Astrocyte (in vitro differentiated cells and primary cell): ENCODE measurements at regions not wholly inside any gene's neighbourhood (a gene's known extent, or its start where the extent isn't known, plus 50 kb on each side); places are given as distances from the start of the nearest gene placed in this dataset.

Experiments used
- DNase-seq: peaks from one replicate; pipeline ENCODE4 v3.0.0-alpha.2; 2010; ENCODE audit warnings: low read depth
- FAIRE-seq: peaks from 2 replicates; lab custom pipeline; 2011; peaks lifted over from hg19 to GRCh38; lab: Jason Lieb, UNC
- H2AFZ ChIP-seq: 2 replicates; pipeline ENCODE4 v1.6.0; 2012; ENCODE audit warnings: low read depth, low read length, inconsistent platforms
- H3K27ac ChIP-seq: 2 replicates; pipeline ENCODE4 v1.5.1; 2011; ENCODE audit warnings: low read depth, low read length, inconsistent platforms
- H3K27me3 ChIP-seq: 2 replicates; pipeline ENCODE4 v1.6.0; 2011; ENCODE audit warnings: low read length, inconsistent platforms; ENCODE audit not compliant: insufficient read depth
- H3K36me3 ChIP-seq: 2 replicates; pipeline ENCODE4 v1.5.1; 2011; ENCODE audit warnings: low read length, inconsistent platforms; ENCODE audit not compliant: insufficient read depth
- H3K4me1 ChIP-seq: 2 replicates; pipeline ENCODE4 v1.5.1; 2011; ENCODE audit warnings: low read length, inconsistent platforms; ENCODE audit not compliant: insufficient read depth
- H3K4me2 ChIP-seq: 2 replicates; pipeline ENCODE4 v1.6.0; 2012; ENCODE audit warnings: low read length, inconsistent platforms
- H3K4me3 ChIP-seq: 2 replicates; pipeline ENCODE4 v1.5.1; 2011; ENCODE audit warnings: low read depth, mild to moderate bottlenecking, low read length, inconsistent platforms; ENCODE audit not compliant: insufficient read depth
- H3K79me2 ChIP-seq: 2 replicates; pipeline ENCODE4 v1.6.0; 2012; ENCODE audit warnings: mild to moderate bottlenecking, low read length, inconsistent platforms; ENCODE audit not compliant: insufficient read depth
- H3K9ac ChIP-seq: 2 replicates; pipeline ENCODE4 v1.6.0; 2012; ENCODE audit warnings: mild to moderate bottlenecking, low read length, inconsistent platforms
- H3K9me3 ChIP-seq: 2 replicates; pipeline ENCODE4 v1.5.1; 2012; ENCODE audit warnings: low read depth, mild to moderate bottlenecking, low read length, inconsistent platforms; ENCODE audit not compliant: insufficient read depth
- H4K20me1 ChIP-seq: 2 replicates; pipeline ENCODE4 v1.6.0; 2012; ENCODE audit warnings: low read length, inconsistent platforms; ENCODE audit not compliant: insufficient read depth
- H3K27ac Mint-ChIP-seq: one replicate; pipeline ENCODE4 v1.8.0; 2021; ENCODE audit warnings: mild to moderate bottlenecking, mixed read lengths; ENCODE audit not compliant: unreplicated experiment
- H3K27me3 Mint-ChIP-seq: one replicate; pipeline ENCODE4 v1.8.0; 2021; ENCODE audit warnings: low read depth, mixed read lengths; ENCODE audit not compliant: unreplicated experiment
- H3K36me3 Mint-ChIP-seq: one replicate; pipeline ENCODE4 v1.8.0; 2021; ENCODE audit warnings: low read depth, mixed read lengths; ENCODE audit not compliant: unreplicated experiment
- H3K4me1 Mint-ChIP-seq: one replicate; pipeline ENCODE4 v1.8.0; 2021; ENCODE audit warnings: low read depth, mixed read lengths; ENCODE audit not compliant: unreplicated experiment
- H3K4me3 Mint-ChIP-seq: one replicate; pipeline ENCODE4 v1.8.0; 2021; ENCODE audit warnings: mild to moderate bottlenecking, moderate library complexity, mixed read lengths; ENCODE audit not compliant: unreplicated experiment
- H3K9me3 Mint-ChIP-seq: one replicate; pipeline ENCODE4 v1.8.0; 2021; ENCODE audit warnings: mild to moderate bottlenecking, mixed read lengths; ENCODE audit not compliant: unreplicated experiment
- EZH2 ChIP-seq: IDR thresholded peaks from 2 replicates; pipeline ENCODE4 v1.6.1; 2012; ENCODE audit warnings: mild to moderate bottlenecking, low read length, inconsistent platforms; ENCODE audit not compliant: insufficient read depth
- TF ChIP-seq, protein P1 (sequence below): IDR thresholded peaks from 2 replicates; pipeline ENCODE4 v1.5.1; 2011; ENCODE audit warnings: low read depth, mild to moderate bottlenecking, inconsistent platforms, low read length, moderate library complexity; ENCODE audit not compliant: insufficient read depth

GRCh38 chr4:38289553-38289952 lies 329.4 kb downstream of the PTTG2 start:
- H3K27me3 ChIP-seq: no peaks in the 10 kb centered on the region
- DNase-seq (no peak), FAIRE-seq (no peak)
- no peak overlapping the region for H3K4me2 ChIP-seq
- no peaks in the 10 kb centered on the region for H4K20me1 ChIP-seq
- no peaks in the 10 kb centered on the region for H3K36me3 ChIP-seq
- Mint-ChIP-seq H3K27ac (no peak overlapping the region), H3K36me3 (no peaks in the 10 kb centered on the region), H3K4me3 (no peak overlapping the region), H3K9me3 (peaks cover 1% of the 10 kb centered on the region), H3K27me3 (no peaks in the 10 kb centered on the region), H3K4me1 (peaks cover 7% of the 10 kb centered on the region)
- no peak overlapping the region for H3K9ac ChIP-seq
- TF ChIP-seq, protein P1, sequence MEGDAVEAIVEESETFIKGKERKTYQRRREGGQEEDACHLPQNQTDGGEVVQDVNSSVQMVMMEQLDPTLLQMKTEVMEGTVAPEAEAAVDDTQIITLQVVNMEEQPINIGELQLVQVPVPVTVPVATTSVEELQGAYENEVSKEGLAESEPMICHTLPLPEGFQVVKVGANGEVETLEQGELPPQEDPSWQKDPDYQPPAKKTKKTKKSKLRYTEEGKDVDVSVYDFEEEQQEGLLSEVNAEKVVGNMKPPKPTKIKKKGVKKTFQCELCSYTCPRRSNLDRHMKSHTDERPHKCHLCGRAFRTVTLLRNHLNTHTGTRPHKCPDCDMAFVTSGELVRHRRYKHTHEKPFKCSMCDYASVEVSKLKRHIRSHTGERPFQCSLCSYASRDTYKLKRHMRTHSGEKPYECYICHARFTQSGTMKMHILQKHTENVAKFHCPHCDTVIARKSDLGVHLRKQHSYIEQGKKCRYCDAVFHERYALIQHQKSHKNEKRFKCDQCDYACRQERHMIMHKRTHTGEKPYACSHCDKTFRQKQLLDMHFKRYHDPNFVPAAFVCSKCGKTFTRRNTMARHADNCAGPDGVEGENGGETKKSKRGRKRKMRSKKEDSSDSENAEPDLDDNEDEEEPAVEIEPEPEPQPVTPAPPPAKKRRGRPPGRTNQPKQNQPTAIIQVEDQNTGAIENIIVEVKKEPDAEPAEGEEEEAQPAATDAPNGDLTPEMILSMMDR: no peak
- TF ChIP-seq EZH2: no peak
- H3K79me2 ChIP-seq: no peaks in the 10 kb centered on the region
- no peak overlapping the region for H3K27ac ChIP-seq
- no peak overlapping the region for H3K4me3 ChIP-seq
- H2AFZ ChIP-seq: no peak overlapping the region
- H3K4me1 ChIP-seq: peaks cover 9% of the 10 kb centered on the region
- H3K9me3 ChIP-seq: peaks cover 7% of the 10 kb centered on the region

DNA sequence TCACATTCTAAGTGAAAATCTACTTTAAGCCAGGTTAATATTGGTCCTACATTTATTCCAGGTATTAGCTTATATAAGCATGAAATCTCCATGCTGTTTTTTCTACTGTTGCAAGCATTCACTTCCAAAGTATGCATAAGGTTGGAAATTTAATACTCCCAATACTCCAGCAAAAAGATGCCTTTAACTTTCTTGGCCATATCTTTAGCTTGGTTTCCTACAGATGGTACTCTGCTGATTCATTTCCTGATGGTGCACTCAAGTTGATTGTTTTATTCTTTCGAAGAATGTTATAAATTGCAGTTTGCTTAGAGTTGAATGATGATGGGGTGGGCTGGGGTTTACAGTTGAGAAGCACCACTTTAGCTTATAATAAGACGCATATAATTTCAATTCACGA lies 330.2 kb downstream of the PTTG2 start:
- Histone ChIP-seq H3K9me3 (peaks cover 7% of the 10 kb centered on the region), H3K27me3 (no peaks in the 10 kb centered on the region), H2AFZ (no peak overlapping the region), H3K4me3 (no peak overlapping the region), H3K4me2 (peak overlapping the region; percentile 35), H3K9ac (no peak overlapping the region), H4K20me1 (no peaks in the 10 kb centered on the region), H3K36me3 (no peaks in the 10 kb centered on the region), H3K4me1 (peaks cover 9% of the 10 kb centered on the region), H3K79me2 (no peaks in the 10 kb centered on the region), H3K27ac (no peak overlapping the region)
- Mint-ChIP-seq H3K4me1 (peaks cover 7% of the 10 kb centered on the region), H3K9me3 (peaks cover 2% of the 10 kb centered on the region), H3K4me3 (no peak overlapping the region), H3K27ac (no peak overlapping the region), H3K27me3 (no peaks in the 10 kb centered on the region), H3K36me3 (no peaks in the 10 kb centered on the region)
- peak; percentile 85 for DNase-seq
- TF ChIP-seq EZH2: no peak
- TF ChIP-seq, protein P1: no peak
- FAIRE-seq: peak; percentile 60

GRCh38 chr4:38290914-38291313 lies 330.7 kb downstream of the PTTG2 start:
- peaks cover 5% of the 10 kb centered on the region for H3K9me3 Mint-ChIP-seq
- no peak overlapping the region for H3K4me3 Mint-ChIP-seq
- no peaks in the 10 kb centered on the region for H3K27me3 ChIP-seq
- H3K9ac ChIP-seq: no peak overlapping the region
- peaks cover 7% of the 10 kb centered on the region for H3K9me3 ChIP-seq
- H3K27ac ChIP-seq: no peak overlapping the region
- no peak overlapping the region for H2AFZ ChIP-seq
- H4K20me1 ChIP-seq: no peaks in the 10 kb centered on the region
- no peak overlapping the region for H3K4me2 ChIP-seq
- H3K79me2 ChIP-seq: no peaks in the 10 kb centered on the region
- H3K27ac Mint-ChIP-seq: no peak overlapping the region
- no peak overlapping the region for H3K4me3 ChIP-seq
- no peaks in the 10 kb centered on the region for H3K36me3 ChIP-seq
- H3K36me3 Mint-ChIP-seq: no peaks in the 10 kb centered on the region
- no peaks in the 10 kb centered on the region for H3K27me3 Mint-ChIP-seq
- TF ChIP-seq EZH2: no peak
- TF ChIP-seq, protein P1: no peak
- peaks cover 9% of the 10 kb centered on the region for H3K4me1 ChIP-seq
- no peak for DNase-seq
- peaks cover 7% of the 10 kb centered on the region for H3K4me1 Mint-ChIP-seq
- peak; percentile 52 for FAIRE-seq
